GM18868 (cell line): ENCODE measurements at regions not wholly inside any gene's neighbourhood (a gene's known extent, or its start where the extent isn't known, plus 50 kb on each side); places are given as distances from the start of the nearest gene placed in this dataset.
"Not testable (repeated sequence)": the region's sequence is repeated elsewhere in the genome, so short reads cannot be mapped to it uniquely, and the experiment has no call there.

Experiments
- ATAC-seq: cut with Tn5 transposase; IDR thresholded peaks from one replicate; pipeline ENCODE4 v1.9.1; 2021; ENCODE audit warnings: mild to moderate bottlenecking, moderate library complexity; ENCODE audit not compliant: unreplicated experiment

DNA sequence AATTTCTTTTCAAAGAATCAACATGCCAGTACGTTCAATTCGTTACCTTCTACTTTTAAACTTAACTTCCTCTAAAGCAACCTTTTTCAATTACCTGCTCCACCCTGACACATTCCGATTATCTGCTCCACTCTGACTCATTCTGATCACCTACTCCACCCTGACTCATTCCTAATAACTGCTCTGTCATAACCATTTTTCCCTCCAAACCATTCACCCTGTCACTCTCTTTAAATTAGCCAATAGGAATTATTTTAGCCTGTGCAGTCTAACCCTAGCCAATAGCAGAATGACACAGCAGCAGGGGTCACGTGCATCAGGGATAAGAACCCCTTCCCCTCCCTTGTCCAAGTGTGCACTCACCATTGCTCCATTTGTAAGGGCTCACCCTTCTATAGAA lies 557.4 kb upstream of the EYS start:
- no peak for ATAC-seq

GRCh38 chr6:66258731-66259487 lies 551.9 kb upstream of the EYS start:
- not testable (repeated sequence) for ATAC-seq

DNA sequence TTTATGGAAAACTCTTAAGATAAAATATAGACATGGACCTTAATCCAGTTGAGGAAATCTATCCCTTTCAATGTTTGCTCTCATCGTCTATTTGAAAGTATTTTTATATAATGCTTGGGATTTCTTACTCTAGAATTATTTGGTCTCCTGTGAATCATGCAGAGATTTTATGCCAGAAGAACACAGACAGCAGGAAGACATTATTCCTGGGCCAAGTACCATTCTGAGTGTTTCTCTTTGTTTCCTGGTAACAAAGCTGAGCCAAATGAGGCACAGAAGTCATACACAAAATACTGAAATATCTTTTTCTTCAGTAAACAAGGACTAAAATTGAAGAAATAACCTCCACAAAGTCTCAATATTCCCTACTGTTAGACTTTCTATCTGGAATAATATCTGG lies 538.2 kb upstream of the EYS start:
- ATAC-seq, result no peak

DNA sequence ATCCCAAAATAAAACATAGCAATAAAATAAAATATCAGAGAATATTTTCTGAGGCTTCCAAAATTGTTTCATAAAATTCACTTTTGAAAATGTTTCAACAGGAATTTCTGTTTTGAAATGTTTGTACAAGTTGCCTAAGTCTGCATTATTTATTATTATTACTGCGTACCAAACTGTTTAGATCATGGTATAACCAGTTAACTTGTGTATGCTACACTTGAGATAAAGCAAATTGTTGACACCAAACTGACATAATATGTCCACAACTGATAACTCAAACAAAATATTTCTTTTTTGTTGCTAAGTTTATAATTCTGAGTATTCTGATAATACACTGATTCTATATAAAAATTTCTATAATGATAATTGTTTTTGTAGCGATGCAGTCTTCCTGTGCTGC lies 531.8 kb upstream of the EYS start:
- ATAC-seq, result no peak

- no peak for ATAC-seq
These were observed 525.9 kb upstream of the EYS start for GRCh38 chr6:66232890-66233289.

DNA sequence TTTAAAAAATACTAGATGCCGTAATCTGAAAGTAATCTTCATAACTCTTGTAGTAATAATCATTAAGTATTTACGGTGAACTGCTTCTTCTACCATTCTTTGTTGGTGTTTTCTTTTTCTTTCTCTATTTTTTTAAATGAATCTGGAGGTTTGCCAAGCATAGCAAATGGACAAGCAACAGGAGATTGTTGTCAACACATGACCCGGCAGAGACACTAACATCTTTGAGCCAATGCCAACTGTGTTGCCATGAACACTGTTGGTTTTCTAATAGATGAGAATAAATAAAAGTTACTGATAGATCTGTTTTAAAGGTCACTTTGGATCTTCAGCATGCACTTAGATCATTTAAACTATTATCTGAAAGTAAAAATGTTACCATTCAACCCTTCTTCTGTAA lies 523.6 kb upstream of the EYS start:
- ATAC-seq, result no peak

DNA sequence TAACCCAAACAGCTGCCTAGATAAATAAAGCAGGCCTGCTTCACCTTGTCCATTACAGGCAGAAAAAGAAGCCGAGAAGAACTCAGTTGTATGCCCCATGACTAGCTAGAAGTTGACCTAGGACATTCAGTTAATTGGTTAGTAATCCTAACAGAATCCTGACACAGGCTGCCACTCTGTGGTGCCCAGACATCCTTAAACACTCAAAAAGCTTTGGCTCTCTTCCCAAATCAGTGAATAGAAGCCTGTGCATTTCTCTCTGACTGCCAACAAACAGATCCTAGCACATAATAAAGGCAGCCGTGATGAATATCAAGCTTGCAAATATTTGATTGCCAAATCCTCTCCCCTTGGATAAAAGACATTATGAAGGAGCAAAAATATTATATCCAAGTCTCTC lies 519.1 kb upstream of the EYS start:
- no peak for ATAC-seq

DNA sequence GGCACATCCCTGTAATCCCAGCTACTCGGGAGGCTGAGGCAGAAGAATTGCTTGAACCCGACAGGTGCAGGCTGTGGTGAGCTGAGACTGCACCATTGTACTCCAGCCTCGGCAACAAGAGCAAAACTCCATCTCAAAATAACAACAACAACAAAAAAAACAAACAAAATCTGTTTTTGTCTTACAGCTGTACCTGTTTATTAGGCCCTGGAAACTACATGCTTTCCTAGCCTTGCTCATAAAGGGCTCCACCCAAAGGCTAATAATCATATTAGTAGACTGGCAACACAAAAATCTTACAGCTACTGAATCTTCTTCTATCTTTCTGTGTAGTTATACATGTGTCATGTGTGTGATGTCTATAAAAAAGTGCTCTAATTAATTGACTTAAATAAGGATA lies 503.9 kb upstream of the EYS start:
- ATAC-seq, result no peak

GRCh38 chr6:66200390-66200789 lies 493.4 kb upstream of the EYS start:
- ATAC-seq, result no peak

DNA sequence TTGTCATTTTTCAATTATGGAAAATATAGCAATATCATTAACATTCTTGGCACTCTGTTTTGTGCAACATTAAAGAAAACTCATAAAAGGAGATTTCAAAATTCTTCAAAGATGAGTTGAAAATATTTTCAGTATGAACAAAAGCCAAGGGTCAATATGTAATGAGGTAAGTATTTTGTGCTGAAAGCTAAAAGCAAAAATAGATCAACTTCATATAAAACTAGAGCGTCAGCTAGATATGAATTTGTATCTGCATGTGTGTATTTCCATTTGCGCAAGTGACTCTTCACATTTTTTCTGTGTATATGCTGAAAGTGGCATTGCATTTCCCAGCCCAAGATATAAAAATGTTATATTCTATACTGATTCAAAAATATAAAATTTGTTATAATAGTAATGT lies 492.1 kb upstream of the EYS start:
- ATAC-seq, result no peak

DNA sequence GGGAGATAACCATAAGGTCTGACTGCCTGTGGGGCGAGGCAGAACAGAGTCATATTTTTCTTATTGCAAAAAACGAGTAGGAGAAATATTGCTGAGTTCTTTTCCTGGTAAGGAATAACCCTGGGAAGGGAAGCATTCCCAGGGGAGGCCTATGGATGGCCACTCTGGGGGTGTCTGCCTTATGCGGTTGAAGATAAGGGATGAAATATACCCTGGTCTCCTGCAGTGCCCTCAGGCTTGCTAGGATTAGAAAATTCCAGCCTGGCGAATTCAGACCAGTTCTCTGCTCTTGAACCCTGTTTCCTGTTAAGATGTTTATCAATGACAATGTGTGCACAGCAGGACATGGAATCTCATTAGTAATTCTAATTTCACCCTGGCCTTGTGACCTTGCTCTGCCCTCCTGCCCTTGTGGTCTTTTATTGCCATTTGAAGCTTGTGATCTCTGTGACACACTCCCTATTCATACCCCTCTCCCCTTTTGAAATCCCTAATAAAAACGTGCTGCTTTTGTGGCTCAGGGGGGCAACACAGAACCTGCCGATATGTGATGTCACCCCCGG lies 491.1 kb upstream of the EYS start:
- no peak for ATAC-seq

GRCh38 chr6:66190858-66191257 lies 483.8 kb upstream of the EYS start:
- ATAC-seq, result no peak

- ATAC-seq, result no peak
These were observed 482.9 kb upstream of the EYS start for GRCh38 chr6:66189915-66190314.

DNA sequence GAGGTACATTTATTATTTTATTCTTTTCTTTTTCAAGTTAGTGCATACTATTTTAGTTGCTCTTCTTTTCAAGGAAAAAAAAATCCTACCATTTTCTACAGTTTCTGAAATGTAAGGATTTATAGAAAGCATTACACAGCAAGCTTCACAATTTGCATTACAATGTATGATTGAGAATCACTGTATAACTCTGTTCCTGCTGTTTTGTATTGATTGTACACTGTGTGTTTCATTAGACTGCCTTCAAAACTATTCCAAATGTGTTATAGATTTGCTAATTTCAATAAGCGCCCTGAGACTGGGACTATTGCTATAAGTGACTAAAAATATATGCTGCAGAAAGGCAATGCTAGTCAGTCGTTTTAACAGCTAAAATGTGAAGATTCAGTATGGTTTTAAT lies 479.7 kb upstream of the EYS start:
- no peak for ATAC-seq

DNA sequence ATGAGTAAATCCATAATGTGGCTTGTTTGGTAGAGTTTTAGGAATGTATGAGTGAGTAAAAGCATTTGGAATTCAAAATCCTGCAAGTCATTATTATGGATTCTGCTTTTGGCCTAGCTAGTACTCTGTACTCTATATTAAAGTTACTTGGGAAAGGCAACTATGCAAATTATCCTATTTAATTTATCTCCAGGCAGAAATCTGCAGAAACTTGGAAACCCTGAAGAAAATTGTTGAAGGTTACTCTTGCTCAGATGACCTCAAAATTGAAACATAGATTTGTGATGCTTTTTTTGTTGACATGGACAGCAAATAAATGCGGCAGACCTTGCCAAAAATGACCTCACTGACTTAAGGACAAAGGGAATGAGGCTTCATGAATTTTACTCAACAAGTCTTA lies 477.1 kb upstream of the EYS start:
- ATAC-seq, result no peak

- no peak for ATAC-seq
These were observed 472.3 kb upstream of the EYS start for GRCh38 chr6:66179361-66179760.

- ATAC-seq, result no peak
These were observed 466.6 kb upstream of the EYS start for GRCh38 chr6:66173587-66173986.

DNA sequence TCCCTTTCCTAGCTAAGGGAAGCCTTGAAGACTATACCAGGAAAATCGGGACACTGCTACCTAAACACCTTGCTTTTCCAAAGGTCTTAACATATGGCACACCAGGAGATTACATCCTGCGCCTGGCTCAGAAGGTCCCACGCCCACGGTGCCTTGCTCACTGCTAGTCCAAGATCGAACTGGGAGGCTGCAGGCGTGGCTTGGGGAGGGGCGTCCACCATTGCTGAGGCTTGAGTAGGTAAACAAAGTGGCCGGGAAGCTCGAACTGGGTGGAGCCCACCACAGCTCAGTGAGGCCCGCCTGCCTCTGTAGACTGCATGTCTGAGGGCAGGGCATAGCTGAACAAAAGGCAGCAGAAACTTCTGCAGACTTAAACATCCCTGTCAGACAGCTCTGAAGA lies 459.7 kb upstream of the EYS start:
- ATAC-seq, result not testable (repeated sequence)

DNA sequence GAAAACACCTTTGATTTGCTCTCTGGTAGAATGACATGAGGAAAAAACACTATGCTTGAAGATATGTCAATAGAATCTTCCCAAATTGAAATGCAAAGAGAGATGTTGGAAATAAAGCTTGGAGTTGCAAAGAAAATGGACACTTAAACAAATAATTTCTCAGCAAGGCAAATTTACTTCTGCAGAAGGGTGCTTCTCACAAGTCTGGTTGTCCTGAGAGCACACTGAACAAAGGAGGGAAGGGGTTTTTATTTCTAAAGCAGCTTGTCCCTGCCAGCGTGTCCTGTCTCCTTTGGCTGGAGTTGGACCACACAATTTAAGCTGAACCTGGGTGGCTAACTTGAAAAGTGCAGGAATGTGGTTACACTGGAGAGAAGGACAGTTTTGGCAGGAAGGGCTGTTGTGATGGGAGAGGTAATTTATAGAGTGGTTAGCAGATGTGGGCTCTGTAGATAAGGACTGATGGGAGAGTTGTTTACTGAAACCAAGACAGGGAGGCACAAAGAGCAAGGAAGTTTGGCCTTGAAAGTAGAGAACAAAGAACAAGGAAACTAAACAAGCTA lies 454.6 kb upstream of the EYS start:
- ATAC-seq, result no peak

GRCh38 chr6:66159937-66160336 lies 452.9 kb upstream of the EYS start:
- no peak for ATAC-seq

GRCh38 chr6:66153247-66153646 lies 446.2 kb upstream of the EYS start:
- ATAC-seq, result no peak

- ATAC-seq, result no peak
These were observed 442.1 kb upstream of the EYS start for GRCh38 chr6:66149132-66149531.

DNA sequence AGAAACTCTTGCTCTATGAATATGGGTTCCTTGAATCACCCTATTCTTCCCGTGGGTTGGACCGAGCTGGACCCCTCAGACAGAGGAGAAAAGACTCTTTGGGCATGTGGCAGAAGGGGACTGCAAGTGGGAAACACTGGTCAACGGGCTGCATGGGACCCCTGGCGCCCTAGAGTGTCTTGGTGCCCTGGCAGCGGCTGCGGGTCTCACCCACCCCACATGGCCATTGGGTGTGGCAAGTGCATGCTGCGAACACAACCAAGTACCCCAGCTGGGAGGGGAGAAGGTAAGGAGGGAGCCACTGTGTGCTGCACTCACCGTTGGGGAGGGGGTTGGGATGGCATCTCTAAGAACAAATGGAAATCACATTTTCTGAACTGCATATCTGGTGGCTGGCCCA lies 438.8 kb upstream of the EYS start:
- no peak for ATAC-seq
